SK-N-SH (cell line): ENCODE measurements at regions not wholly inside any gene's neighbourhood (a gene's known extent, or its start where the extent isn't known, plus 50 kb on each side); places are given as distances from the start of the nearest gene placed in this dataset.

Source experiments
- CHD2 ChIP-seq: fragments of 150-350 bp; IDR thresholded peaks from 2 replicates; pipeline ENCODE4 v1.6.1; 2018; ENCODE audit warnings: low read length; ENCODE audit not compliant: partially characterized antibody
- ELF1 ChIP-seq: IDR thresholded peaks from 2 replicates; pipeline ENCODE4 v1.4.0; 2012
- EP300 ChIP-seq, 2 experiments: IDR thresholded peaks; 2 replicates each; pipeline versions ENCODE4 v1.4.0 to v1.6.1; 2012; ENCODE audit warnings: borderline replicate concordance in 1 of 2, low read depth in 1 of 2, low read length in 1 of 2
- EZH2phosphoT487 ChIP-seq: fragments of 200-600 bp; sonication (generic); IDR thresholded peaks from 2 replicates; pipeline ENCODE4 v1.6.1; 2017; ENCODE audit warnings: low read depth, mixed run types, mild to moderate bottlenecking, antibody characterized with exemption, moderate library complexity, borderline replicate concordance
- FOSL2 ChIP-seq: IDR thresholded peaks from 2 replicates; pipeline ENCODE4 v1.4.0; 2012; ENCODE audit warnings: low read depth, mild to moderate bottlenecking, moderate library complexity, borderline replicate concordance
- FOXJ3 ChIP-seq: sonication (generic); formaldehyde crosslinking; IDR thresholded peaks from 2 replicates; pipeline ENCODE4 v1.5.1; 2020; ENCODE audit warnings: mild to moderate bottlenecking, missing genetic modification reagents
- FOXM1 ChIP-seq: IDR thresholded peaks from 2 replicates; pipeline ENCODE4 v1.4.0; 2012; ENCODE audit warnings: low read depth, mild to moderate bottlenecking
- MAX ChIP-seq: IDR thresholded peaks from 2 replicates; pipeline ENCODE4 v1.4.0; 2012; ENCODE audit warnings: low read depth
- NRF1 ChIP-seq: IDR thresholded peaks from 2 replicates; pipeline ENCODE4 v1.6.1; 2012; ENCODE audit warnings: low read depth, mild to moderate bottlenecking, low read length
- POLR2AphosphoS5 ChIP-seq: IDR thresholded peaks from 2 replicates; pipeline ENCODE4 v1.6.1; 2012; ENCODE audit warnings: low read depth, low read length
- RAD21 ChIP-seq: IDR thresholded peaks from 2 replicates; pipeline ENCODE4 v1.6.1; 2012; ENCODE audit warnings: mild to moderate bottlenecking, low read length
- RCOR1 ChIP-seq: fragments of 150-350 bp; IDR thresholded peaks from 2 replicates; pipeline ENCODE4 v1.6.1; 2017; ENCODE audit warnings: antibody characterized with exemption, low read length
- RFX5 ChIP-seq: IDR thresholded peaks from 2 replicates; pipeline ENCODE4 v1.6.1; 2012; ENCODE audit warnings: mild to moderate bottlenecking, improper control_type of control experiment, low read length
- RXRA ChIP-seq: IDR thresholded peaks from 2 replicates; pipeline ENCODE4 v1.4.0; 2012; ENCODE audit warnings: low read depth, mild to moderate bottlenecking, borderline replicate concordance
- TAF1 ChIP-seq: IDR thresholded peaks from 2 replicates; pipeline ENCODE4 v1.6.1; 2012; ENCODE audit warnings: low read depth, mild to moderate bottlenecking, low read length, moderate library complexity, borderline replicate concordance
- TCF12 ChIP-seq: IDR thresholded peaks from 2 replicates; pipeline ENCODE4 v1.4.0; 2012
- TEAD4 ChIP-seq: IDR thresholded peaks from 2 replicates; pipeline ENCODE4 v1.4.0; 2012; ENCODE audit warnings: mild to moderate bottlenecking, borderline replicate concordance; ENCODE audit not compliant: insufficient read depth
- USF2 ChIP-seq: fragments of 150-350 bp; IDR thresholded peaks from 2 replicates; pipeline ENCODE4 v1.6.1; 2017; ENCODE audit warnings: antibody characterized with exemption, low read length, low read depth, borderline replicate concordance
- YY1 ChIP-seq: IDR thresholded peaks from 2 replicates; pipeline ENCODE4 v1.4.0; 2012; ENCODE audit warnings: low read depth, mild to moderate bottlenecking
- ZBTB33 ChIP-seq: IDR thresholded peaks from 2 replicates; pipeline ENCODE4 v1.4.0; 2012; ENCODE audit warnings: low read depth, borderline replicate concordance
- TF ChIP-seq, protein P1 (sequence below): fragments of 150-350 bp; IDR thresholded peaks from 2 replicates; pipeline ENCODE4 v1.6.1; 2016; ENCODE audit warnings: mild to moderate bottlenecking, low read depth, low read length
- TF ChIP-seq, protein P2 (sequence below): fragments of 200-600 bp; sonication (generic); IDR thresholded peaks from 2 replicates; pipeline ENCODE4 v1.6.1; 2017; ENCODE audit warnings: antibody characterized with exemption, mild to moderate bottlenecking, moderate library complexity
- TF ChIP-seq, protein P3 (sequence below): IDR thresholded peaks from 2 replicates; pipeline ENCODE4; 2012

- TF ChIP-seq EP300 (IDR thresholded peaks at IDR 0.05; ENCODE audit: borderline replicate concordance in 1 of 2, low read depth in 1 of 2, low read length in 1 of 2) (peak in 1 of 2 experiments; percentile 69; a peak in 2 of 4 replicates), TAF1 (no peak), MAX (0 out of 2 replicates have a peak, but pooled peaks have one; percentile 16), TEAD4 (0 out of 2 replicates have a peak, but pooled peaks have one; percentile 41), RCOR1 (no peak), YY1 (no peak), ZBTB33 (no peak), POLR2AphosphoS5 (no peak), FOXJ3 (CRISPR knock-in tag) (no peak), RFX5 (no peak), EZH2phosphoT487 (no peak), FOSL2 (peak; percentile 77), NRF1 (no peak), RAD21 (no peak), CHD2 (no peak), ELF1 (no peak), USF2 (no peak), RXRA (0 out of 2 replicates have a peak, but pooled peaks have one; percentile 11), FOXM1 (no peak), TCF12 (peak; percentile 53; the same call in 1 of the 2 replicates)
- TF ChIP-seq, protein P1, sequence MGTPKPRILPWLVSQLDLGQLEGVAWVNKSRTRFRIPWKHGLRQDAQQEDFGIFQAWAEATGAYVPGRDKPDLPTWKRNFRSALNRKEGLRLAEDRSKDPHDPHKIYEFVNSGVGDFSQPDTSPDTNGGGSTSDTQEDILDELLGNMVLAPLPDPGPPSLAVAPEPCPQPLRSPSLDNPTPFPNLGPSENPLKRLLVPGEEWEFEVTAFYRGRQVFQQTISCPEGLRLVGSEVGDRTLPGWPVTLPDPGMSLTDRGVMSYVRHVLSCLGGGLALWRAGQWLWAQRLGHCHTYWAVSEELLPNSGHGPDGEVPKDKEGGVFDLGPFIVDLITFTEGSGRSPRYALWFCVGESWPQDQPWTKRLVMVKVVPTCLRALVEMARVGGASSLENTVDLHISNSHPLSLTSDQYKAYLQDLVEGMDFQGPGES: no peak
- TF ChIP-seq, protein P2, sequence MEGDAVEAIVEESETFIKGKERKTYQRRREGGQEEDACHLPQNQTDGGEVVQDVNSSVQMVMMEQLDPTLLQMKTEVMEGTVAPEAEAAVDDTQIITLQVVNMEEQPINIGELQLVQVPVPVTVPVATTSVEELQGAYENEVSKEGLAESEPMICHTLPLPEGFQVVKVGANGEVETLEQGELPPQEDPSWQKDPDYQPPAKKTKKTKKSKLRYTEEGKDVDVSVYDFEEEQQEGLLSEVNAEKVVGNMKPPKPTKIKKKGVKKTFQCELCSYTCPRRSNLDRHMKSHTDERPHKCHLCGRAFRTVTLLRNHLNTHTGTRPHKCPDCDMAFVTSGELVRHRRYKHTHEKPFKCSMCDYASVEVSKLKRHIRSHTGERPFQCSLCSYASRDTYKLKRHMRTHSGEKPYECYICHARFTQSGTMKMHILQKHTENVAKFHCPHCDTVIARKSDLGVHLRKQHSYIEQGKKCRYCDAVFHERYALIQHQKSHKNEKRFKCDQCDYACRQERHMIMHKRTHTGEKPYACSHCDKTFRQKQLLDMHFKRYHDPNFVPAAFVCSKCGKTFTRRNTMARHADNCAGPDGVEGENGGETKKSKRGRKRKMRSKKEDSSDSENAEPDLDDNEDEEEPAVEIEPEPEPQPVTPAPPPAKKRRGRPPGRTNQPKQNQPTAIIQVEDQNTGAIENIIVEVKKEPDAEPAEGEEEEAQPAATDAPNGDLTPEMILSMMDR: no peak
- TF ChIP-seq, protein P3, sequence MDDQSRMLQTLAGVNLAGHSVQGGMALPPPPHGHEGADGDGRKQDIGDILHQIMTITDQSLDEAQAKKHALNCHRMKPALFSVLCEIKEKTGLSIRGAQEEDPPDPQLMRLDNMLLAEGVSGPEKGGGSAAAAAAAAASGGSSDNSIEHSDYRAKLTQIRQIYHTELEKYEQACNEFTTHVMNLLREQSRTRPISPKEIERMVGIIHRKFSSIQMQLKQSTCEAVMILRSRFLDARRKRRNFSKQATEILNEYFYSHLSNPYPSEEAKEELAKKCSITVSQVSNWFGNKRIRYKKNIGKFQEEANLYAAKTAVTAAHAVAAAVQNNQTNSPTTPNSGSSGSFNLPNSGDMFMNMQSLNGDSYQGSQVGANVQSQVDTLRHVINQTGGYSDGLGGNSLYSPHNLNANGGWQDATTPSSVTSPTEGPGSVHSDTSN: peak; percentile 33; the same call in 1 of the 2 replicates
Observed at GRCh38 chr21:28615276-28615675, 377.4 kb downstream of the LTN1 start (continued).
